GM21717 (cell line): ENCODE measurements at regions not wholly inside any gene's neighbourhood (a gene's known extent, or its start where the extent isn't known, plus 50 kb on each side); places are given as distances from the start of the nearest gene placed in this dataset.
A peak's percentile ranks its signal among the peaks of the same experiment; 100 is the strongest.
"Not testable (repeated sequence)": the region's sequence is repeated elsewhere in the genome, so short reads cannot be mapped to it uniquely, and the experiment has no call there.

ENCODE experiments used
- ATAC-seq: cut with Tn5 transposase; IDR thresholded peaks from one replicate; pipeline ENCODE4 v1.9.1; 2021; ENCODE audit warnings: mild to moderate bottlenecking, moderate library complexity; ENCODE audit not compliant: unreplicated experiment

DNA sequence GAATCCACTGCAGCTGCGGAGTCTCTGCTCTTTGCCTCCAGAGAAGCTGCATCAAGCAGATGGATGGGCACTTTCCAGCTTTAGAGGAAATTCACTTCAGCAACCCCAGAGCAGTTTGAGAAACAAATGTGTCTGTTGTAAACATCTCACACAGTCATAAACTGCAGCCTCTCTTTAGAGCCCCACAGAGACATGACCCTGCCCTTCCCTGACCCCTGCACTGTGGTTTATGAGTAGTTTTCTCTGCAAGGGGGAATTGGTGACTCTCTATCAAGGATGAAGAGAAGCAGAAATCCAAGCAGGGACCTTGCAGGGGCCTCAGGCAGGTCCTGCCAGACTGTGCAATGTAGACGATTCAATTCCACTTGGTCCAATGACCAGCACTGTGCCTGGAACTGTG, 160.2 kb downstream of the SH2D4B start:
- no peak for ATAC-seq

GRCh38 chr10:80699602-80700039, 161.9 kb downstream of the SH2D4B start:
- peak; percentile 90 for ATAC-seq

GRCh38 chr10:80700252-80700651, 162.6 kb downstream of the SH2D4B start:
- no peak for ATAC-seq

GRCh38 chr10:80700760-80701444, 163.2 kb downstream of the SH2D4B start:
- no peak for ATAC-seq

- no peak for ATAC-seq
These were observed 164.0 kb downstream of the SH2D4B start for GRCh38 chr10:80701706-80702105.

DNA sequence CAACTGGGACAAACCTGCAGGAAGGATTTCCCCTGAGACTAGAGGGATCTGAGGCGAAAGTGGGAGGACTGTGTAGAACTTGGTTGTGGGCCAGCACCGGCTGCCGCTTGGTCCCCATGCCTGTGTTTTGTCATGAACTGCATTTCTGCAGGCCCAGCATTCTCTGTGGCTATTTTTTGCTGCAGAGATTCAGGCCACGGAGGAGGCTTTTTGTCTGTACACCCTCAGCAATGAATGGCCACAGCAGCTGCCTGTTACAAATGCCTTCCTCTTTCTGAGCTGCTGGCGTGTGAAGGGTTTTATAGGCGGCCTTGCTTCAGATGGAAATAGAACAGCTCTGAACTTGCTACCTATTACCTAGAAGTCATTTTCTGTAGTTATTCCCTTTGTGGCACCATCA, 164.4 kb downstream of the SH2D4B start:
- no peak for ATAC-seq

- no peak for ATAC-seq
These were observed 168.2 kb downstream of the SH2D4B start for GRCh38 chr10:80705899-80706298.

- ATAC-seq: no peak
These were observed 170.5 kb downstream of the SH2D4B start for GRCh38 chr10:80708185-80708584.

DNA sequence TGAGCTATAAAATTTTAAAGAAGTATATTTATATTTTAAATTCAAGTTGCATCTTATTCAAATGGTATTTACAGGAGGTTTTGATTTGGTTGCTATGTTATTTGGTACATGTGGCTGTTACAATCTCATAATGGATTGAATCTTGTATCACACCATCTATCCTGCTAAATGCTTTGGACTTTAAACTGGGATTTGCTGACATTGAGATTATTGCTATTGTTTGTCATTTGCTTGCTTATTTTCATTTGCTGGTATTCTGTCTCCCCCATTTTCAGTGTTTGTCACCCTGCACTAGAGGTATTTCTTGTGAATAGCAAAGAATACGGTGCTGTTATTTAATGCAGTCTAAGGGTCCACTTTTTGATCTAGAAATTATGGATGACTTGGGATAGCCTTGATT, 171.1 kb downstream of the SH2D4B start:
- no peak for ATAC-seq

GRCh38 chr10:80709866-80710265, 172.2 kb downstream of the SH2D4B start:
- ATAC-seq: no peak

GRCh38 chr10:80713398-80713928, 175.8 kb downstream of the SH2D4B start:
- no peak for ATAC-seq

DNA sequence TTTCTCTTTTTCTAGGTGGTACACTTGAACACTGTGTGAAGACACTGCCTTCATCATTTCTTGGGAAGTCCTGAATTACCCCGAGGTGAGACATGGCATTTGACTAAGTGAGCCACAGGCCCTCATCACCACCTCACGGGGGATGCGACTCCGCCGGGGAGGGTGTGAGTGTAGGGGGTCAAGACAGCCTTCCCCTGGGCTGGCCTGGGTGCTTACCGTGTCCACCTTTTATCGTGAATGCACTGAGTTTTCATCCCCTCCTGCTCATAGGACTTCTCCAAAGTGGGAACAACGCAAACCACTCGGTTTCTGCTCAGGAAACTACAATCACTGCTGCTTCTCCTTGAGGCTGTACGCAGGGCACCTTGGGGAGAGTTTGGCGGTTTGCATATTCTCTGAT, 176.9 kb downstream of the SH2D4B start:
- ATAC-seq: no peak

DNA sequence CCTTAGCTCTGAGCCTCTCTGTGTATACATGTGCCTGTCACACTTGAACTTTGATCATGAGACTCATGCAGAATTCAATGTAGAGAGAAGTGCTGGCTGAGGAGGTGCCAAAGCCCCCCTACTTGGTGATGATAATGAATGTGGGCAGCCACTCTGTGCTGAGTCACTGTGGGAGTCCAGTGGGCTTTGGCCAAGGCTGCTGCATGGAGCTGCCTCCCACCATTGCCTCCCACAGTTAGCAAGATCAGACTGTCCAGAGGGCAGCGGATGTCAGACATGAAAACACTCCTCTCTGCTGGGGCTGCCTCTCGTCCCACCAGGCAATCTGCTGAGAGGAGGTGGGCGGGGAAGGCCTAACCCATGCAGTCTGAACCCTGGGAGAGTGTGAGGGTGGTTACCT, 180.3 kb downstream of the SH2D4B start:
- no peak for ATAC-seq

DNA sequence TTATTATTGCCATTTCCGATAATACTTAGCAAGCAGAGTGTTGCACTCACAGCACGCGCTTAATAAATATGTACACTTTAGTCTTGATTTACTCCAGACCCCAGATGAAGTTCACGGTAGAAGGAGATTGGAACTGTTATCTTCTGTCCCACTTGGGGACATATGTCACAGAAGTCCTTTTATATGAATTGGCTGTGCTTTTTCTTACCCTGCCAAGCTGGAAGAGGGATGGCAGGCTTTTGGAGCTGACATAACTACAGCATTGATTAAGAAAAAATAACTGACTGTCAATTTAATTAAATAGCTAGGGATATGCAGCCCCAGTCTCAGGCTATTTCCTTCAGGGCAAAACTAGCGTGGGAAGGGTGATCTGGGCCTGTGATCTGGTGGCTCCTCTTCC, 182.2 kb downstream of the SH2D4B start:
- no peak for ATAC-seq

DNA sequence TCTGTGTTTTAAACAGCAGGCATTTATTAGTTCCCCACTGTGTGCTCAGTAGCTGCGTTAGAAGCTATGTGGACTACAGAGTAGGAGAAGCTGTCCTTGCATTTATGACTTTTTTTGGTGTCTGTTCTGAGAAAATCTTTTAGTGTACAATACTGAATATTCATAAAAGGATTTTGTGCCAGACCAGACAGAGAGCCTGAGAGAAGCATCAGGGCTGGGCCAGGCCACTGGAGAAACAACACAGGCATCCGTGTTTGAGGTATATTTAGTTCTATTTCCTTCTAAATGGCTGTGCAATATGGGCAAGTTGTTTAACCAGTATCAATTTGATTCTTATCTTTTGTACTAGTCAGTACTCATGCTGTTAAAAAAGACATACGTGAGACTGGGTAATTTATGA, 182.8 kb downstream of the SH2D4B start:
- ATAC-seq: no peak

DNA sequence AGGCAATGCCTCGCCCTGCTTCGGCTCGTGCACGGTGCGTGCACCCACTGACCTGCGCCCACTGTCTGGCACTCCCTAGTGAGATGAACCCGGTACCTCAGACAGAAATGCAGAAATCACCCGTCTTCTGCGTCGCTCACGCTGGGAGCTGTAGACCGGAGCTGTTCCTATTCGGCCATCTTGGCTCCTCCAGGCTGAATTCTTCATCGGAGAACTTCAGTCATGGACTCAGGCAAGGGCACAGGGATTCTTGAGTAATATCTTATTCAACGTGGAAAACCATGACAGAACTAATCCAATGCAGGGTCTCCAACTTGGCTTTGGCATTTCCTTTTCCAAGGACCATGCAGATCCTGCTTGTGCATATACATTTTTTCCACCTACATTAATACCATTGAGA, 190.7 kb downstream of the SH2D4B start:
- ATAC-seq: not testable (repeated sequence)

DNA sequence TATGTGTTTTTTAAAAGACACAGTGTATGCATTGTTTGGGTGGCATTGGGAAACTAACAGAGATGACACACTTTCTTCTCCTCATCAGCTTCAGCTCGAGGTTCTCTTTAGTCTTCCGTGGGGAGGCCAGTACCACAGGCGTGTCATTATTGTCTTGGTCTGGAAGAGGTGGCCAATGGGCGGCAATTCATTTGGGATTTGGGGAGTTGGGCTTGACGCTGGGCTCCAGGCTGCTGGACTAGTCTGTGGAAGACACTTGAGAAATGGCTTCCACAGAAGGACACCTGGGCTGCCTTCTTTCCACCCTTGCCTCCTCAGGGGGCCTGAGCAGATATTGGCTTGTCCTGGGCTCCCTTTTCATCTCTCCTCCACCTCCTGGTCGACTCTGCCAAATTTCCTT, 192.2 kb downstream of the SH2D4B start:
- ATAC-seq: no peak

- no peak for ATAC-seq
These were observed 192.8 kb downstream of the SH2D4B start for GRCh38 chr10:80730522-80730921.

- no peak for ATAC-seq
These were observed 196.9 kb downstream of the SH2D4B start for GRCh38 chr10:80734589-80734988.

DNA sequence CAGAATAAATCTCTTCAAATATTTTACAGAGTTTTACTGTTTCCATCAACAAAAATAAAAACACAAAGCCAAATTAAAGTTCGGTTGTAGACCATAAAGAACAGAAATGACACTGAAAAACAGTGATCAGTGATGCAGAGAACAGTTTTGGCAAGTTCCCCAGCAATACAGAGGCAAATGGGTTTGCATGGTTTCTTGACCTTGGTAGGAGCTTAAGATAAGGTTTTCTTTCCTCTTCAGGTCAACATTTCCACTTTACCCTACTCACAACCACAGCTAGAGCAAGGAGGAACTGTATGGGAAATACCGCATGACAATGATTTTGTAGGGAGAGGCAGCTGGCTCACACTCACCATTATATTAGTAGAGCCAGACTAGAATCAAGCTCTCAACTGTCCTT, 199.5 kb downstream of the SH2D4B start:
- no peak for ATAC-seq

GRCh38 chr10:80739328-80739727, 201.6 kb downstream of the SH2D4B start:
- no peak for ATAC-seq

- no peak for ATAC-seq
These were observed 202.4 kb downstream of the SH2D4B start for GRCh38 chr10:80739963-80740715.
